ENCODE measurements at regions not wholly inside any gene's neighbourhood (a gene's known extent, or its start where the extent isn't known, plus 50 kb on each side); places are given as distances from the start of the nearest gene placed in this dataset.

- no peak for TF ChIP-seq RXRA (IDR thresholded peaks at IDR 0.05; ENCODE audit: insufficient read depth, low read depth, low read length)
- TF ChIP-seq MAFK (IDR thresholded peaks at IDR 0.05; ENCODE audit: low read depth, low read length), result no peak
- TF ChIP-seq USF2 (IDR thresholded peaks at IDR 0.05; ENCODE audit: low read length), result no peak
- no peak for TF ChIP-seq CTCF (IDR thresholded peaks at IDR 0.05; ENCODE audit: control extremely low read depth in 1 of 3, insufficient read depth in 1 of 3, low read depth in 1 of 3, low read length in 3 of 3)
- no peak for TF ChIP-seq POLR2A (IDR thresholded peaks at IDR 0.05; ENCODE audit: control extremely low read depth in 1 of 2, low read depth in 2 of 2, low read length in 2 of 2)
- TF ChIP-seq CHD2 (IDR thresholded peaks at IDR 0.05; ENCODE audit: low read length), result no peak
Measured at GRCh38 chr6:25192590-25193459, 86.3 kb upstream of the CARMIL1 start.

All from H1 (cell line).